ENCODE measurements at regions not wholly inside any gene's neighbourhood (a gene's known extent, or its start where the extent isn't known, plus 50 kb on each side); places are given as distances from the start of the nearest gene placed in this dataset.

- H3K9ac ChIP-seq (ENCODE audit: low read depth, low read length) = no peak overlapping the region
- no peaks in the 10 kb centered on the region for H3K36me3 ChIP-seq (ENCODE audit: insufficient read depth, low read length)
- no peaks in the 10 kb centered on the region; the same call in 1 of the 2 replicates for H3K9me3 ChIP-seq (ENCODE audit: control insufficient read depth, insufficient read depth, low read length)
- no peaks in the 10 kb centered on the region for H3K4me1 ChIP-seq (ENCODE audit: insufficient read depth, low read length)
Observed at GRCh38 chr6:164731539-164731938, 577.9 kb downstream of the C6orf118 start.

GRCh38 chr6:164721460-164721859 lies 587.9 kb downstream of the C6orf118 start:
- no peaks in the 10 kb centered on the region for H3K9me3 ChIP-seq (ENCODE audit: control insufficient read depth, insufficient read depth, low read length)
- no peaks in the 10 kb centered on the region for H3K36me3 ChIP-seq (ENCODE audit: insufficient read depth, low read length)
- H3K4me1 ChIP-seq (ENCODE audit: insufficient read depth, low read length) = no peaks in the 10 kb centered on the region
- H3K9ac ChIP-seq (ENCODE audit: low read depth, low read length) = no peak overlapping the region

GRCh38 chr6:164700497-164700896 lies 608.9 kb downstream of the C6orf118 start:
- no peaks in the 10 kb centered on the region for H3K4me1 ChIP-seq (ENCODE audit: insufficient read depth, low read length)
- no peaks in the 10 kb centered on the region for H3K36me3 ChIP-seq (ENCODE audit: insufficient read depth, low read length)

GRCh38 chr6:164695896-164696295 lies 613.5 kb downstream of the C6orf118 start:
- H3K36me3 ChIP-seq (ENCODE audit: insufficient read depth, low read length) = no peaks in the 10 kb centered on the region
- H3K9me3 ChIP-seq (ENCODE audit: control insufficient read depth, insufficient read depth, low read length) = no peaks in the 10 kb centered on the region
- H3K4me1 ChIP-seq (ENCODE audit: insufficient read depth, low read length) = peaks cover 11% of the 10 kb centered on the region; the same call in 1 of the 2 replicates
- H3K9ac ChIP-seq (ENCODE audit: low read depth, low read length) = no peak overlapping the region

More at GRCh38 chr6:164700497-164700896, 608.9 kb downstream of the C6orf118 start:
- H3K9me3 ChIP-seq (ENCODE audit: control insufficient read depth, insufficient read depth, low read length) = no peaks in the 10 kb centered on the region
- H3K9ac ChIP-seq (ENCODE audit: low read depth, low read length) = no peak overlapping the region

GRCh38 chr6:164694386-164694785 lies 615.0 kb downstream of the C6orf118 start:
- H3K9me3 ChIP-seq (ENCODE audit: control insufficient read depth, insufficient read depth, low read length) = no peaks in the 10 kb centered on the region

GRCh38 chr6:164693944-164694343 lies 615.5 kb downstream of the C6orf118 start:
- Histone ChIP-seq H3K9ac (ENCODE audit: low read depth, low read length) (no peak overlapping the region), H3K4me1 (ENCODE audit: insufficient read depth, low read length) (peaks cover 11% of the 10 kb centered on the region; the same call in 1 of the 2 replicates), H3K9me3 (ENCODE audit: control insufficient read depth, insufficient read depth, low read length) (no peaks in the 10 kb centered on the region), H3K36me3 (ENCODE audit: insufficient read depth, low read length) (no peaks in the 10 kb centered on the region)

More at GRCh38 chr6:164694386-164694785, 615.0 kb downstream of the C6orf118 start:
- H3K9ac ChIP-seq (ENCODE audit: low read depth, low read length) = no peak overlapping the region
- no peaks in the 10 kb centered on the region for H3K36me3 ChIP-seq (ENCODE audit: insufficient read depth, low read length)
- peaks cover 11% of the 10 kb centered on the region; the same call in 1 of the 2 replicates for H3K4me1 ChIP-seq (ENCODE audit: insufficient read depth, low read length)

- Histone ChIP-seq H3K36me3 (ENCODE audit: insufficient read depth, low read length) (no peaks in the 10 kb centered on the region), H3K9ac (ENCODE audit: low read depth, low read length) (no peak overlapping the region), H3K4me1 (ENCODE audit: insufficient read depth, low read length) (peaks cover 11% of the 10 kb centered on the region; the same call in 1 of the 2 replicates), H3K9me3 (ENCODE audit: control insufficient read depth, insufficient read depth, low read length) (no peaks in the 10 kb centered on the region)
Observed at GRCh38 chr6:164692772-164693510, 616.5 kb downstream of the C6orf118 start.

- Histone ChIP-seq H3K4me1 (ENCODE audit: insufficient read depth, low read length) (peaks cover 11% of the 10 kb centered on the region; the same call in 1 of the 2 replicates), H3K9me3 (ENCODE audit: control insufficient read depth, insufficient read depth, low read length) (no peaks in the 10 kb centered on the region)
Observed at GRCh38 chr6:164690702-164691500, 618.5 kb downstream of the C6orf118 start.

GRCh38 chr6:164690241-164690640 lies 619.2 kb downstream of the C6orf118 start:
- no peaks in the 10 kb centered on the region for H3K36me3 ChIP-seq (ENCODE audit: insufficient read depth, low read length)
- H3K4me1 ChIP-seq (ENCODE audit: insufficient read depth, low read length) = peaks cover 11% of the 10 kb centered on the region; the same call in 1 of the 2 replicates
- H3K9me3 ChIP-seq (ENCODE audit: control insufficient read depth, insufficient read depth, low read length) = no peaks in the 10 kb centered on the region
- no peak overlapping the region for H3K9ac ChIP-seq (ENCODE audit: low read depth, low read length)

More at GRCh38 chr6:164690702-164691500, 618.5 kb downstream of the C6orf118 start:
- H3K9ac ChIP-seq (ENCODE audit: low read depth, low read length) = no peak overlapping the region
- no peaks in the 10 kb centered on the region for H3K36me3 ChIP-seq (ENCODE audit: insufficient read depth, low read length)

- Histone ChIP-seq H3K4me1 (ENCODE audit: insufficient read depth, low read length) (no peaks in the 10 kb centered on the region), H3K9me3 (ENCODE audit: control insufficient read depth, insufficient read depth, low read length) (no peaks in the 10 kb centered on the region)
Observed at GRCh38 chr6:164665328-164665727, 644.1 kb downstream of the C6orf118 start.

GRCh38 chr6:164663634-164664033 lies 645.8 kb downstream of the C6orf118 start:
- no peak overlapping the region for H3K9ac ChIP-seq (ENCODE audit: low read depth, low read length)
- no peaks in the 10 kb centered on the region for H3K4me1 ChIP-seq (ENCODE audit: insufficient read depth, low read length)
- H3K36me3 ChIP-seq (ENCODE audit: insufficient read depth, low read length) = no peaks in the 10 kb centered on the region
- H3K9me3 ChIP-seq (ENCODE audit: control insufficient read depth, insufficient read depth, low read length) = no peaks in the 10 kb centered on the region

More at GRCh38 chr6:164665328-164665727, 644.1 kb downstream of the C6orf118 start:
- Histone ChIP-seq H3K36me3 (ENCODE audit: insufficient read depth, low read length) (no peaks in the 10 kb centered on the region), H3K9ac (ENCODE audit: low read depth, low read length) (no peak overlapping the region)

GRCh38 chr6:164661716-164662115 lies 647.7 kb downstream of the C6orf118 start:
- Histone ChIP-seq H3K36me3 (ENCODE audit: insufficient read depth, low read length) (no peaks in the 10 kb centered on the region), H3K9me3 (ENCODE audit: control insufficient read depth, insufficient read depth, low read length) (no peaks in the 10 kb centered on the region)

GRCh38 chr6:164660781-164661180 lies 648.6 kb downstream of the C6orf118 start:
- Histone ChIP-seq H3K36me3 (ENCODE audit: insufficient read depth, low read length) (no peaks in the 10 kb centered on the region), H3K9ac (ENCODE audit: low read depth, low read length) (no peak overlapping the region), H3K4me1 (ENCODE audit: insufficient read depth, low read length) (no peaks in the 10 kb centered on the region), H3K9me3 (ENCODE audit: control insufficient read depth, insufficient read depth, low read length) (no peaks in the 10 kb centered on the region)

More at GRCh38 chr6:164661716-164662115, 647.7 kb downstream of the C6orf118 start:
- no peak overlapping the region for H3K9ac ChIP-seq (ENCODE audit: low read depth, low read length)
- no peaks in the 10 kb centered on the region for H3K4me1 ChIP-seq (ENCODE audit: insufficient read depth, low read length)

GRCh38 chr6:164640956-164641355 lies 668.4 kb downstream of the C6orf118 start:
- Histone ChIP-seq H3K4me1 (ENCODE audit: insufficient read depth, low read length) (no peaks in the 10 kb centered on the region), H3K9me3 (ENCODE audit: control insufficient read depth, insufficient read depth, low read length) (no peaks in the 10 kb centered on the region), H3K9ac (ENCODE audit: low read depth, low read length) (no peak overlapping the region), H3K36me3 (ENCODE audit: insufficient read depth, low read length) (no peaks in the 10 kb centered on the region)
